GM18867 (cell line): ENCODE measurements at regions not wholly inside any gene's neighbourhood (a gene's known extent, or its start where the extent isn't known, plus 50 kb on each side); places are given as distances from the start of the nearest gene placed in this dataset.

ENCODE experiments used
- ATAC-seq: cut with Tn5 transposase; IDR thresholded peaks from one replicate; pipeline ENCODE4 v1.9.1; 2021; ENCODE audit warnings: mild to moderate bottlenecking, moderate library complexity; ENCODE audit not compliant: unreplicated experiment

DNA sequence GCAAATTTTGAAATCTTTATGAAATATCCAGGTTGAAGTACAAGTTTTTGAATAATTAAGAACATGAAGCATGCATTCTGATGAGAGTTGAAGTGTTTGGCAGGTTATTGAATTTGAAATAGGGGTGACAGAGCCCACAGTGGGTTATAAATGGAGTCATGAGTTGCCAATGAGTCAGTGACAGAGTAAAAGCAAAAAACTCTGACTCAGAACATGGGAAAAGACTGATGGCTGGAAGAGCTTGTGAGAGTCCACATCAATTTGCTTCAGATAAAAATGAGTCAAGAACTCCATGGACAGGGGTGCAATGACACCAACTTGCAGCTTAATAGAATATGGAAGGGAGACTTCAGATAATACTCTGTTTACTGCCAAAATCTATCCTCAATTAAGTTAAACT is 105.3 kb downstream of the SLC6A15 start:
- no peak for ATAC-seq

DNA sequence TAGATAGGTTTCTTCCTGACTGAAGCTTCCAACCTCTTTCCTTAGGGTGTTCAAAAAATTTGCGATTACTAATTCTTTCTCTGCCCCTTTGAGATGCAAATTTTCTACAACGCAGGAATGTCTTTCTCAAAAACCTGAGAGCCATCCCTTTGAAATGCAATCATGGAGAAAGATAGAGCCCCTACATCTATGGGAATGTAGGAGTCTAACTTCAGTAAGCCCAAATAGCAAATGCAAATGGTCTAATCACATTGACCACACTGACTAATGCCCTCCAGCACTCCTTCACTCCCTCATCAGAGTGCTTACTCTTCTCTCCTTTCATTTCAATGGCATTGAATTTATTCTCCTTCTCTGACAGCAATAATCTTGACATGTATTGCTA is 107.1 kb downstream of the SLC6A15 start:
- no peak for ATAC-seq

- no peak for ATAC-seq
These were observed 107.7 kb downstream of the SLC6A15 start for GRCh38 chr12:84804691-84805473.

DNA sequence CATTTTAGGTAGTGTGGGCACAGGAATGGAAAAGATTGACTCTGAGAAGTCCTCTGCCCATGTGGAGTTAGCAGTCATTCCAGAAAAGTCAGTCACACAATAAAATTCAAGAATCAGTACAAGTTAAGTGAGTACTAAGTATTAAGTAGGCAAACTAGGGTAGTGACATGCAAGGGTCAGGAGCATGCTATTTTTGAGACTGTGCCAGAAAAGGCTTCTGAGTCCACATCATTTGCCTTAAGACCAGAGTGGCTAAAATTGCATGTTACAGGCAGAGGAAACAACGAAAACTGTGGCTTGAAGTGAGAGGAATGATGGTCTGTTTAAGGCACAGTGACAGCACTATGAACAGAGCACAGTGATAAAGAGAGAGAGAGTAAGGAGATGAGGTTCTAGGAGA is 108.9 kb downstream of the SLC6A15 start:
- no peak for ATAC-seq

GRCh38 chr12:84802161-84802560 is 110.4 kb downstream of the SLC6A15 start:
- ATAC-seq, result no peak

DNA sequence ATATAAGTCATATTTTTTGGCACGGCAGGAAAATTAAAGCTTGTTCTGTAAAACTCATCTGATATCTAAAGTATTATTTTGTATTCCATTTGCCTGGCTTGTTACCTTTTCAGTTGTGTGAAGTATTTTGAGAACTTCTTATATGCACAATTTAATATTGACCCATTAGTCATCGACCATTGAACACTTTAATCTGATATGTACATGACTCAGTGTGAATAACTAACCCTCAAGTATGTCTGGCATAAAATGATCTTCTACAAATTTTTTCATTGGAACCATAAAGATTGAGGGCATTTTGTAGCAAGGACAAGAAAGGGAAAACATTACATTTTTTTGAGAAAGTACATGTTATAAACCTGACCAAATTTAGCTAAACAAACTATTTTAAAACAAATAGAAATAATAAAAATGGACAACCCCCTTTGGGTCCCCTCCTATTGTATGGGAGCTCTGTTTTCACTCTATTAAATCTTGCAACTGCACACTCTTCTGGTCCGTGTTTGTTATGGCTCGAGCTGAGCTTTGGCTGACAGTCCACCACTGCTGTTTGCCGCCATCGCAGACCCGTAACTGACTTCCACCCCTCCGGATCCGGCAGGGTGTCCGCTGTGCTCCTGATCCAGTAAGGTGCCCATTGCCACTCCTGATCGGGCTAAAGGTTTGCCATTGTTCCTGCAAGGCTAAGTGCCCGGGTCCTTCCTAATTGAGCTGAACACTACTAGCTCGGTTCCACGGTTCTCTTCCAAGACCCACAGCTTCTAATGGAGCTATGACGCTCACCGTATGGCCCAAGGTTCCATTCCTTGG is 118.8 kb downstream of the SLC6A15 start:
- no peak for ATAC-seq

- no peak for ATAC-seq
These were observed 121.2 kb downstream of the SLC6A15 start for GRCh38 chr12:84791444-84791843.

GRCh38 chr12:84789184-84789583 is 123.4 kb downstream of the SLC6A15 start:
- ATAC-seq, result no peak

DNA sequence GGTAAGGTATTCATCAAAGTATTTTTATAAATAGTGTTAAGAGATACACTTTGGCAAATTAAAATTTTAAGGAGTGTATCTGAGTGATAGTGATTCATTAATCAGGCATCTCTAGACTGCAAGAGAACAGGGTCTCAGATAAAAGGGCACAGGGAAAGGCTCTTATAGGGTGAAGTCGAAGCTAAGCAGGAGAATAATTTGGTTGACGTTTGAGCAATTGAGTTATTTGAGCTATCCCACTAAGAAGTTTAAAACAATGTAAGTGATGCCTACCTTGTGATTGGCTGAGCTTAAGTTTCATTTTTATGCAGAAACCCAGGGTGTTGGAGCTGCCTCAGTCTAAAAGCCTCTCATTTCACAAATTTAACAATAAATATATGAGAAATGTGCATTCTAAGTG is 125.3 kb downstream of the SLC6A15 start:
- no peak for ATAC-seq

DNA sequence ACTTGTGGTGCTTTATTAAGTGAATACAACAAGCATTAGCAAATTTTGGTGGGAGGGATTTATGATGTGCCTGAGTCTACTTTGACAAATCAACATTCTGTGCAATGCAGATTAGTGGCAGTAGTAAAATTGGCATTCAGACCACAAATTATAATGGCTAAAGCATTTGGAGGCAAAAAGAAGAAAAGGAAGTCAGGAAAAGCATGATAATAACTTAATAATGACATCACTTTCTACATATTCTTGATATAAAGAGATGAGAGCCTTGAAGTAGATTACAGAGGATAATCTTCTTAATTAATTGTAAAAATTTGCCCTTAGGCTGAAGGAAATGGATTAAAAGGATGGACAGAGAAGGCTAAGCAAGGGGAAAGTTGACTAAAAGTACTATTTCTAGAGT is 126.0 kb downstream of the SLC6A15 start:
- ATAC-seq, result no peak

GRCh38 chr12:84785951-84786350 is 126.6 kb downstream of the SLC6A15 start:
- no peak for ATAC-seq

- ATAC-seq, result no peak
These were observed 127.3 kb downstream of the SLC6A15 start for GRCh38 chr12:84785281-84785680.

DNA sequence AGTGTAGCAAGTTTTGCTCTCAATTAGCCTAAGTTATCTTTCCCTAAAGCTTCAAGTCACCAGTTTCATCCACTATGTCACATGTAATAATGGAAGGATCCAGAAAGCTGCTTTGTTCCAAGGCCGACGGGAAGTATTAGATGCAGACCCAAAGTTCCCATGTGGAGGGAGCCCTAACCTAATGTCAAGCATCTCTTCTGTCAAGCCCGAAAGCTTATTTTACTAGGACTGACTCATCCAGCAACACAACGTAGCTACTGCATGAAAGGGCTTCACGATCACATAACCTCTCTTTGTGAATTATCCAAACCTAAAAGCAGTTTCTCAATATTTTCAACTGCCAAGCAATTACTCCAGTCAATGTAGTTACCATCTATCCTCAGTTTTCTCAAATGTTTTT is 133.4 kb downstream of the SLC6A15 start:
- ATAC-seq, result no peak

DNA sequence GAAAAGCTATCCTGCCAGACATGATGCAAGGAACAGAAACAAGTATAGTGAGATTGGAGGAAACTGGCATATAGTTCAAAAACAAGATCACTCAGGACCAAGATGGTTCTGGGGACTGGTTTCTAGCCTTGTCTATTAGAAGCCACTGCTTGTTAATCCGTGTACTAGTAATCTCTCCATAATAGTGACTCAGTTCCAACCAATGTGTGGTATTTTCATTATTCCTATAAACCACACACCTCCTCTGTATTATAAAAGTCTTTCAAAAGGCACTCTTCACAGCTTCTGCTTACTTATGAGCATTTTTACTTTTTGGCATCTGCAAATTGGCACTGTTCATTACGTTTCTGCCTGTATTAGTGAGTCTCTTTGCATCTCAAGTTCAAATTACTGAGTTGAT is 140.3 kb downstream of the SLC6A15 start:
- ATAC-seq, result no peak

GRCh38 chr12:84767079-84767478 is 145.5 kb downstream of the SLC6A15 start:
- no peak for ATAC-seq

- ATAC-seq, result no peak
These were observed 146.2 kb downstream of the SLC6A15 start for GRCh38 chr12:84766375-84766774.

GRCh38 chr12:84764001-84764400 is 148.6 kb downstream of the SLC6A15 start:
- ATAC-seq, result no peak

GRCh38 chr12:84763107-84763506 is 149.5 kb downstream of the SLC6A15 start:
- no peak for ATAC-seq

DNA sequence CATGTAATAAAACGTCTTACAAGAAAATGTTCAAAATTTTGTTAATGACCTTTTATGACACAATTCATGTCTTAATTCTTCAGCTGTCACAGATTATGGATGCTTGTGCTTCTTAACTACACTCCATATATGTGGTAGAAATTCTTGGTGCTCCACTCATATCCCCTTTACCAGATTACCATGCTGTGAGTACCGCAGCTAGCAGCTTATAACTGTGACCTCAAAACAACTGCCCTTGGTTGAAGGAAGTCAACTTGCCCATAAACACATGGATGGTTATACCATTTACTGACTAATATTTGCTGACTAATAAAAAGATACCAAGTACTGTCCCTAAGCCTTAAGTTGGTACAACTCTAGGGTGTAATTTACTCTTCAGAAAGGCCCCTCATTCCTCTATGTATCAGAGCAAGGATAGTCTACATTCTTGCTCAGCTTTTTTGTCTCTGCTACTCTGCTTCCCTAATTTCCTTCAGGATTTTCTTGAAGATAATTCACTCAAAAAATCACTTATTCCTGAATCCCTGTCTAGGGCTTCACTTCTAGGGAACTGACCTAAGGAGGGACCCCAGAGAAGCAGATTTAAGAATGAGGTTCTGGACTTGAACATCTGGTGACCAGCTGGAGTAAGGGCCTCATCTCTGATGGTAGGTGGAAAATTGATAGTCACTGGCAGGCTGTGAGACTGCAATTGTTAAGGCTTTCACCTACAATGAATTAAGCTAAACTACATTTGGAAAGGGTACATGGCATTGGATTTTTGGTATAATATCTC is 152.3 kb downstream of the SLC6A15 start:
- ATAC-seq, result no peak

- ATAC-seq, result no peak
These were observed 154.6 kb downstream of the SLC6A15 start for GRCh38 chr12:84757978-84758377.

DNA sequence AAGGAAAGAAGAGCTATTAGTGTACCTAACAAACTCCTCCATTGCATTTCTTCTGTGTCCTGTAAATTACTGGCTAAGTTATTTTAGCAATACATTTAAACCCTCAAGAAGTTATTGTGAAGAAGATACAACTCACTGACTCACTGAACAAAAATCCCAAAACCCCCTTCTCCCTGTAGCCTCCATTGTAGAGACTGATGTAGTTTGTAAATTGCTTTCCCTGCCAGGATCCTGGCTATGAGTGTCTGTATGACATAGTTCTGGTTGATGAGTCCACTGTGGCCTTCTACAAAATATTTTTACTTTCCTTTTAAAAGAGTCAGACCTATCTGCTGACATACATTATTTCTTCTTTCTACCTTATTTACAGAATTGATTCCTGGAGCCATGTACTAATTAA is 155.6 kb downstream of the SLC6A15 start:
- ATAC-seq, result no peak

GRCh38 chr12:84745127-84745526 is 167.5 kb downstream of the SLC6A15 start:
- no peak for ATAC-seq
